Activated CD8-positive, alpha-beta T cell treated with anti-CD3 and anti-CD28 coated beads for 36 hours (primary cell): ENCODE measurements at regions not wholly inside any gene's neighbourhood (a gene's known extent, or its start where the extent isn't known, plus 50 kb on each side); places are given as distances from the start of the nearest gene placed in this dataset.

ENCODE experiments used
- ATAC-seq: fragments of 200-7000 bp; cut with Tn5 transposase; one replicate; pipeline ENCODE4 v1.10.0; 2021; ENCODE audit warnings: mild to moderate bottlenecking, moderate library complexity
- CTCF ChIA-PET: fragments of 350-600 bp; sonication (Branson Sonifier 250); formaldehyde crosslinking; loops from one replicate; lab custom pipeline; 2021; ENCODE audit warnings: antibody characterized with exemption; lab: Charles Lee
- POLR2A ChIA-PET: fragments of 350-600 bp; sonication (Branson Sonifier 250); formaldehyde crosslinking; loops from one replicate; lab custom pipeline; 2021; ENCODE audit warnings: antibody characterized with exemption; lab: Charles Lee
- DNase-seq: peaks from one replicate; pipeline ENCODE4 v3.0.0-alpha.2; 2020
- H3K27ac Mint-ChIP-seq: one replicate; pipeline ENCODE4 v1.8.0; 2021; ENCODE audit warnings: mild to moderate bottlenecking, mixed read lengths
- H3K27me3 Mint-ChIP-seq: one replicate; pipeline ENCODE4 v1.8.0; 2021; ENCODE audit warnings: mixed read lengths
- H3K36me3 Mint-ChIP-seq: one replicate; pipeline ENCODE4 v1.8.0; 2021; ENCODE audit warnings: low read depth, mixed read lengths
- H3K4me1 Mint-ChIP-seq: one replicate; pipeline ENCODE4 v1.8.0; 2021; ENCODE audit warnings: low read depth, mixed read lengths
- H3K4me3 Mint-ChIP-seq: one replicate; pipeline ENCODE4 v1.8.0; 2021; ENCODE audit warnings: mild to moderate bottlenecking, moderate library complexity, mixed read lengths
- H3K9me3 Mint-ChIP-seq: one replicate; pipeline ENCODE4 v1.8.0; 2021; ENCODE audit warnings: mixed read lengths
- CTCF ChIP-seq: fragments of 200-600 bp; IDR thresholded peaks from one replicate; pipeline ENCODE4 v1.8.0; 2022; ENCODE audit warnings: antibody characterized with exemption, mild to moderate bottlenecking
- intact Hi-C: fragments of 100-400 bp; cut with micrococcal nuclease; formaldehyde crosslinking; loops from one replicate; pipeline ENCODE4 v1.10.0; 2022

GRCh38 chr6:163726037-163726695, 311.6 kb downstream of the QKI start:
- TF ChIP-seq CTCF, result no peak

GRCh38 chr6:163725008-163725941, 310.8 kb downstream of the QKI start:
- Mint-ChIP-seq H3K9me3 (no peaks in the 10 kb centered on the region), H3K36me3 (no peaks in the 10 kb centered on the region), H3K27me3 (no peaks in the 10 kb centered on the region), H3K4me1 (no peaks in the 10 kb centered on the region), H3K27ac (no peak overlapping the region), H3K4me3 (no peak overlapping the region)
- DNase-seq, result no peak
- ChIA-PET CTCF (no interaction called here), POLR2A (no interaction called here)
- intact Hi-C loops, result no loop called here
- TF ChIP-seq CTCF, result no peak
- ATAC-seq, result no peak

More at GRCh38 chr6:163726037-163726695, 311.6 kb downstream of the QKI start:
- H3K36me3 Mint-ChIP-seq, result no peaks in the 10 kb centered on the region
- no peak overlapping the region for H3K27ac Mint-ChIP-seq
- DNase-seq, result no peak
- intact Hi-C loops, result no loop called here
- no peak for ATAC-seq
- ChIA-PET CTCF (no interaction called here), POLR2A (no interaction called here)
- no peaks in the 10 kb centered on the region for H3K27me3 Mint-ChIP-seq
- H3K4me3 Mint-ChIP-seq, result no peak overlapping the region
- no peaks in the 10 kb centered on the region for H3K9me3 Mint-ChIP-seq
- no peaks in the 10 kb centered on the region for H3K4me1 Mint-ChIP-seq

- H3K27me3 Mint-ChIP-seq, result no peaks in the 10 kb centered on the region
- no peaks in the 10 kb centered on the region for H3K9me3 Mint-ChIP-seq
- intact Hi-C loops, result no loop called here
- POLR2A ChIA-PET, result no interaction called here
- no peak for TF ChIP-seq CTCF
- no peak overlapping the region for H3K4me3 Mint-ChIP-seq
- no peaks in the 10 kb centered on the region for H3K36me3 Mint-ChIP-seq
- CTCF ChIA-PET, result no interaction called here
- no peaks in the 10 kb centered on the region for H3K4me1 Mint-ChIP-seq
- ATAC-seq, result no peak
- H3K27ac Mint-ChIP-seq, result no peak overlapping the region
- DNase-seq, result no peak
Observed at GRCh38 chr6:163724196-163724595, 309.7 kb downstream of the QKI start.

GRCh38 chr6:163723759-163724158, 309.2 kb downstream of the QKI start:
- H3K27me3 Mint-ChIP-seq, result no peaks in the 10 kb centered on the region
- ATAC-seq (no peak), DNase-seq (no peak)
- H3K36me3 Mint-ChIP-seq, result no peaks in the 10 kb centered on the region
- intact Hi-C loops, result no loop called here
- H3K4me3 Mint-ChIP-seq, result no peak overlapping the region
- no peaks in the 10 kb centered on the region for H3K9me3 Mint-ChIP-seq
- H3K27ac Mint-ChIP-seq, result no peak overlapping the region
- ChIA-PET CTCF (no interaction called here), POLR2A (no interaction called here)
- no peak for TF ChIP-seq CTCF
- no peaks in the 10 kb centered on the region for H3K4me1 Mint-ChIP-seq
